T-cell (primary cell): ENCODE measurements at regions not wholly inside any gene's neighbourhood (a gene's known extent, or its start where the extent isn't known, plus 50 kb on each side); places are given as distances from the start of the nearest gene placed in this dataset.

Experiments
- ATAC-seq, 4 experiments: fragments of 200-7000 bp in 3 of 4; fragments of 150-1000 bp in 1 of 4; cut with Tn5 transposase; replicated peaks in 1 of 4; 1 replicate in 3 of 4; 2 replicates in 1 of 4; pipeline ENCODE4 v1.10.0; 2021; ENCODE audit warnings: moderate library complexity in 3 of 4, mild to moderate bottlenecking in 2 of 4, moderate number of reproducible peaks in 1 of 4
- CTCF ChIA-PET, 2 donors: fragments of 300-600 bp; sonication (Branson Sonifier 250); formaldehyde crosslinking; loops; one replicate each; lab custom pipeline; 2022; ENCODE audit warnings: antibody characterized with exemption in 2 of 2; lab: Charles Lee
- POLR2A ChIA-PET, 2 donors: fragments of 300-600 bp; sonication (Branson Sonifier 250); formaldehyde crosslinking; loops; one replicate each; lab custom pipeline; 2022; ENCODE audit warnings: antibody characterized with exemption in 2 of 2; lab: Charles Lee
- DNase-seq, 35 experiments: peaks; one replicate each; pipeline versions ENCODE4 v3.0.0 to v3.0.0-alpha.2; 2013 to 2023
- H3K27ac ChIP-seq: one replicate; pipeline ENCODE4 v1.5.1; 2013; ENCODE audit warnings: low read length
- H3K27me3 ChIP-seq, 2 experiments: replicated peaks in 1 of 2; 1 replicate in 1 of 2; 2 replicates in 1 of 2; pipeline versions ENCODE4 v1.6.1 to v1.7.0; 2013; ENCODE audit warnings: low read length in 1 of 2, mixed read lengths in 1 of 2; ENCODE audit not compliant: control insufficient read depth in 2 of 2, insufficient read depth in 2 of 2; ENCODE audit errors: extremely low read depth in 1 of 2
- H3K36me3 ChIP-seq, 2 donors: 1 replicate in 1 of 2; 2 replicates in 1 of 2; pipeline versions ENCODE4 v1.6.1 to v1.7.0; 2013; ENCODE audit warnings: low read length in 1 of 2; ENCODE audit not compliant: control insufficient read depth in 2 of 2, insufficient read depth in 1 of 2; ENCODE audit errors: extremely low read depth in 1 of 2
- H3K4me1 ChIP-seq, 2 experiments: 1 replicate in 1 of 2; 2 replicates in 1 of 2; pipeline versions ENCODE4 v1.6.1 to v1.7.0; 2013; ENCODE audit warnings: low read length in 2 of 2, mixed read lengths in 1 of 2; ENCODE audit not compliant: insufficient read depth in 2 of 2, control insufficient read depth in 1 of 2; ENCODE audit errors: extremely low read depth in 1 of 2
- H3K4me3 ChIP-seq, 2 donors: 1 replicate in 1 of 2; 2 replicates in 1 of 2; pipeline versions ENCODE4 v1.5.1 to v1.7.0; 2013; ENCODE audit warnings: mild to moderate bottlenecking in 2 of 2, low read length in 1 of 2, moderate library complexity in 1 of 2; ENCODE audit not compliant: control insufficient read depth in 1 of 2; ENCODE audit errors: extremely low read depth in 1 of 2
- H3K9me3 ChIP-seq: 2 replicates; pipeline ENCODE4 v1.7.0; 2013
- H3K27ac Mint-ChIP-seq, 2 donors: one replicate each; pipeline ENCODE4 v1.8.0; 2020 to 2021; ENCODE audit warnings: mild to moderate bottlenecking in 2 of 2, mixed read lengths in 2 of 2
- H3K27me3 Mint-ChIP-seq, 2 donors: one replicate each; pipeline ENCODE4 v1.8.0; 2021 to 2022; ENCODE audit warnings: mixed read lengths in 2 of 2
- H3K36me3 Mint-ChIP-seq: one replicate; pipeline ENCODE4 v1.8.0; 2021; ENCODE audit warnings: mixed read lengths
- H3K4me1 Mint-ChIP-seq, 3 donors: one replicate each; pipeline ENCODE4 v1.8.0; 2020 to 2022; ENCODE audit warnings: mixed read lengths in 3 of 3, mild to moderate bottlenecking in 1 of 3
- H3K4me3 Mint-ChIP-seq, 3 donors: one replicate each; pipeline ENCODE4 v1.8.0; 2020 to 2022; ENCODE audit warnings: mild to moderate bottlenecking in 3 of 3, mixed read lengths in 3 of 3, moderate library complexity in 3 of 3
- H3K9me3 Mint-ChIP-seq, 3 donors: one replicate each; pipeline ENCODE4 v1.8.0; 2020 to 2022; ENCODE audit warnings: mixed read lengths in 3 of 3
- WGBS: methylation state at CpG from one replicate; pipeline ENCODE4 v1.1.5; 2013; ENCODE audit warnings: missing lambda C conversion rate; ENCODE audit not compliant: insufficient coverage; 5-methylcytosine and 5-hydroxymethylcytosine counted together

DNA sequence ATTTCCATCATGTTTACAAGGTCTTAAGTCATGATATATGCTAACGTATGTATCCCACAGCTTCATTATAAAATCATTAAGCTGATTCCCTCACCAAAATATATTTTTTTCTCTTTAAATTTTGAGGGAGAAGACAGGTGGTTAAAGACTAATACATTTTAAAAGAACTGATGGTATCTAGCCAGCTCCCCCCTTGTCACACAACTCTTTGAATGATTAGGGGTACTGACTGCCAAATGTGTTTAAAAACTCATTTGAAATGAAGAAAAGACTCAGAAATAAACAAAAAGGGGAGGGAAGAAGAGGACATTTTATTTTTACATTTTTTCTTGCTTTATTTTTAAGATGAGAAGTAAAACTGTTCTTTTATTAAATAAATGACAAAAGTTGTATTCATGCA lies 805.3 kb downstream of the SATB2 start:
- H3K36me3 Mint-ChIP-seq = no peaks in the 10 kb centered on the region
- WGBS = no CpG with 5 or more reads among the region's 1 CpG
- no peaks in the 10 kb centered on the region for H3K4me1 Mint-ChIP-seq

DNA sequence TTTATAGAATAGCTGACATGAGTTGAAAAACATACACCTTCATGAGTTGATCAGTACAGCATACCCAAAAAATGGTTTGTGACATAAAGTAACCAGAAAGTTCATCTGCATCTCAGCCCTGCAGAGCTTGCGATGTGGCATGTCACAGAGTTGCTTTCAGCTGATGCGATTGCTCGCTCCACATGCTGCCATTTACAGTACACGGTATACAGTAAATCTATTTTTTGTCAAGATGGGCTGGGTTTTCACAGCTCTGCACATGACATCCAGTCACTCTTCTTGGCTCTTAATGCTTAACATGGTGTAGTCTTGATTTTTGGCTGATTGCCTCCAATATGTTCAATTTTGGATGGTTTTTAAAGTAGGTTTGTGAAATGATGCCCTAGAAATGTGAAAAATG lies 811.9 kb downstream of the SATB2 start:
- 88% methylated on average over 4 of the region's 4 CpGs for WGBS
- CTCF ChIA-PET = no interaction called here
- Histone ChIP-seq H3K36me3 (no peaks in the 10 kb centered on the region), H3K27me3 (no peaks in the 10 kb centered on the region), H3K4me1 (no peaks in the 10 kb centered on the region), H3K27ac (no peak overlapping the region), H3K9me3 (no peaks in the 10 kb centered on the region), H3K4me3 (no peak overlapping the region)
- Mint-ChIP-seq H3K4me3 (no peak overlapping the region), H3K9me3 (no peaks in the 10 kb centered on the region), H3K27me3 (no peaks in the 10 kb centered on the region), H3K4me1 (no peaks in the 10 kb centered on the region), H3K36me3 (no peaks in the 10 kb centered on the region), H3K27ac (no peak overlapping the region)
- DNase-seq = no peak
- POLR2A ChIA-PET = no interaction called here
- ATAC-seq = no peak

More for the DNA sequence above, 805.3 kb downstream of the SATB2 start:
- H3K4me3 Mint-ChIP-seq = no peak overlapping the region
- no peak overlapping the region for H3K27ac Mint-ChIP-seq
- H3K9me3 Mint-ChIP-seq = no peaks in the 10 kb centered on the region
- no peak for ATAC-seq
- H3K27me3 Mint-ChIP-seq = peaks cover 0 to 4% of the 10 kb centered on the region in 2 donors
- no peaks in the 10 kb centered on the region for H3K9me3 ChIP-seq
- no peaks in the 10 kb centered on the region for H3K4me1 ChIP-seq
- DNase-seq = no peak
- no peaks in the 10 kb centered on the region for H3K27me3 ChIP-seq
- H3K36me3 ChIP-seq = no peaks in the 10 kb centered on the region
- H3K27ac ChIP-seq = no peak overlapping the region
- ChIA-PET POLR2A (no interaction called here), CTCF (no interaction called here)
- no peak overlapping the region for H3K4me3 ChIP-seq

DNA sequence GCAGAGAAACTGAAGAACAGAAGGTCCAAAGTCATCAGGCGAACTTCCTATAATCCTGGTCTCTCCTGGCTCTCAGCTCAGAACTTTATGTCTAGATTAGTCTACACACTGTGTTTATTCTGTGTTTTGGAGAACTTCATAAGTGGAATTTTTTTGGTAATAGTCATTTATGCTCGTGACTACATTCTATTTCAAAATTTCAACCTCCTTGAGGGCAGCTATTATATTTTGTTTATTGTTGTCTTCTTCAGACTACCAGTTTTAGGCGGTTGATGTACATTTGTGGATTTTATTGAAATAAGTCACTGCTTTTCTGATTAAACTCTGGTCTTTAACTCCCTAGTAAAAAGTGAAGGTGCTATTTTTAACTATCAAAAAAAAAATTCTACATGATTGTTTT lies 816.6 kb downstream of the SATB2 start:
- H3K4me1 Mint-ChIP-seq = no peaks in the 10 kb centered on the region
- POLR2A ChIA-PET = no interaction called here
- no peak for DNase-seq
- Histone ChIP-seq H3K4me3 (no peak overlapping the region), H3K4me1 (no peaks in the 10 kb centered on the region), H3K27ac (no peak overlapping the region), H3K27me3 (no peaks in the 10 kb centered on the region), H3K36me3 (no peaks in the 10 kb centered on the region), H3K9me3 (no peaks in the 10 kb centered on the region)
- WGBS = no CpG with 5 or more reads among the region's 3 CpGs
- H3K9me3 Mint-ChIP-seq = peaks cover 0 to 4% (median 0%) of the 10 kb centered on the region in 3 donors
- CTCF ChIA-PET = no interaction called here
- no peak overlapping the region for H3K27ac Mint-ChIP-seq
- no peaks in the 10 kb centered on the region for H3K36me3 Mint-ChIP-seq
- no peak overlapping the region for H3K4me3 Mint-ChIP-seq
- no peak for ATAC-seq
- no peaks in the 10 kb centered on the region for H3K27me3 Mint-ChIP-seq

DNA sequence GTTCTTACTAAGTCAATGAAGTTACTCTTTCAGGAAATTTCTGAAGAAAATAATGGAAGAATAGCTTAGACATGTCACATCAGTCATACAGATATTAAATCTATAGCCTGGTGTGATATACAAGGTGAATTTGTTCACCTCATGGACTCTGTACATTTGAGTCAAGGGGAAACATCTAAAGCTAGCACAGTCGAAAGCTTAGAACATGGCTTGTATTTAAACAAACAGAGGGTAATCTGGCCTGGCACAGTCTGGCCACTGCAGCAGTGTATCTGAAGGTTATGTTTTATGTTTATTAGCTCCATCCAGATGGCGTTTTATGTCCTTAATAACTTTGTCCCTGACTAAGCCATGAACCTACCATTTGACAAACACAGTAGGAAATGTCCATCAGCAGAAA lies 817.3 kb downstream of the SATB2 start:
- ChIA-PET POLR2A (no interaction called here), CTCF (no interaction called here)
- Mint-ChIP-seq H3K36me3 (no peaks in the 10 kb centered on the region), H3K27ac (no peak overlapping the region), H3K4me3 (no peak overlapping the region), H3K27me3 (no peaks in the 10 kb centered on the region), H3K9me3 (peaks cover 0 to 4% (median 0%) of the 10 kb centered on the region in 3 donors), H3K4me1 (no peaks in the 10 kb centered on the region)
- no peak overlapping the region for H3K4me3 ChIP-seq
- no peaks in the 10 kb centered on the region for H3K4me1 ChIP-seq
- no peak for ATAC-seq
- no peak overlapping the region for H3K27ac ChIP-seq
- no peaks in the 10 kb centered on the region for H3K9me3 ChIP-seq
- peaks cover 0 to 2% of the 10 kb centered on the region in 2 experiments for H3K27me3 ChIP-seq
- no CpG with 5 or more reads among the region's 2 CpGs for WGBS
- DNase-seq = no peak
- H3K36me3 ChIP-seq = no peaks in the 10 kb centered on the region

DNA sequence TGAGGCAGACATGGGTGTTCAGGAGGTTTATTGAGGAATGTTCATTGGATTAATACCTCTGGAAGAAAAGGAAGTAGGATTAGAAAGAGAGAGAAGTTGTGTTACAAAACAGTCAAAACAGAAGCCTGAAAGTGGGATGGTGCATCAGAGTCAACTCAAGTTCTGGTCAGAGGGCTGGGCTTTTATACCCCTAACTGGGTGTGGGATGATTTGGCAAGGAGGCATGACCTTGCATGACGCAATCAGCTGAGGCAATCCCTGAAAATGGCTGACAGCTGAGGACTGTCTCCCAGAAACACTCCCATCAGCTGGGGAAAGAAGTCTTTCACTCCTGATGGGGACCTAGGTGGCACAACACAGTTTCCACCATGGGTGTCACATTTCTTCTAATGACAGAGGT lies 818.2 kb downstream of the SATB2 start:
- peaks cover 0 to 4% (median 0%) of the 10 kb centered on the region in 3 donors for H3K9me3 Mint-ChIP-seq
- Histone ChIP-seq H3K27me3 (peaks cover 0 to 2% of the 10 kb centered on the region in 2 experiments), H3K36me3 (no peaks in the 10 kb centered on the region), H3K4me1 (no peaks in the 10 kb centered on the region), H3K27ac (no peak overlapping the region), H3K4me3 (no peak overlapping the region), H3K9me3 (no peaks in the 10 kb centered on the region)
- POLR2A ChIA-PET = no interaction called here
- no peaks in the 10 kb centered on the region for H3K36me3 Mint-ChIP-seq
- CTCF ChIA-PET = no interaction called here
- no peak overlapping the region for H3K4me3 Mint-ChIP-seq
- no peaks in the 10 kb centered on the region for H3K27me3 Mint-ChIP-seq
- ATAC-seq (no peak), DNase-seq (no peak)
- H3K27ac Mint-ChIP-seq = no peak overlapping the region
- WGBS = no CpG with 5 or more reads among the region's 1 CpG
- H3K4me1 Mint-ChIP-seq = no peaks in the 10 kb centered on the region

DNA sequence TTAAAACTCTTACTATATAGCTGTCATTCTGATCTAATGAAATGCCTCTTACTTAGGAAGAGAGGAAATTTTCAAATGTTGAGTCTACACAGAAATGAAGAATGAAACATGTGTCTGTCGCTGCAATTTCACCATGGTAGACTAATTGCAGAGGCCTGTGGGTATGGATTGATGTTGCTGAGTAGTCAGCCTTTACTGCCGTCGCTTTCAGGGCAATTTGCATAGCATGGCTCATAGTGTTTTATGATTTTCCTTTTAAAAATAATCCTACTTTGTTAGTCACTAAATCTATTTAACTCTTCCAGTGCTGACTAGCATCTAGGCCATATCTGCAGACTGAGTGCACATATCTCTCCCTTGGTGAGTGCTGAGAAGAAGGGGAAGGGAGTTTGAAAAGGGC lies 819.2 kb downstream of the SATB2 start:
- no peaks in the 10 kb centered on the region for H3K36me3 ChIP-seq
- Mint-ChIP-seq H3K36me3 (no peaks in the 10 kb centered on the region), H3K27me3 (no peaks in the 10 kb centered on the region), H3K4me1 (no peaks in the 10 kb centered on the region), H3K27ac (no peak overlapping the region), H3K9me3 (peaks cover 0 to 4% (median 0%) of the 10 kb centered on the region in 3 donors), H3K4me3 (no peak overlapping the region)
- CTCF ChIA-PET = no interaction called here
- no peaks in the 10 kb centered on the region for H3K9me3 ChIP-seq
- H3K27ac ChIP-seq = no peak overlapping the region
- H3K4me3 ChIP-seq = no peak overlapping the region
- POLR2A ChIA-PET = no interaction called here
- DNase-seq = no peak
- no peak for ATAC-seq
- H3K4me1 ChIP-seq = no peaks in the 10 kb centered on the region
- peaks cover 0 to 2% of the 10 kb centered on the region in 2 experiments for H3K27me3 ChIP-seq
- WGBS = no CpG with 5 or more reads among the region's 3 CpGs

DNA sequence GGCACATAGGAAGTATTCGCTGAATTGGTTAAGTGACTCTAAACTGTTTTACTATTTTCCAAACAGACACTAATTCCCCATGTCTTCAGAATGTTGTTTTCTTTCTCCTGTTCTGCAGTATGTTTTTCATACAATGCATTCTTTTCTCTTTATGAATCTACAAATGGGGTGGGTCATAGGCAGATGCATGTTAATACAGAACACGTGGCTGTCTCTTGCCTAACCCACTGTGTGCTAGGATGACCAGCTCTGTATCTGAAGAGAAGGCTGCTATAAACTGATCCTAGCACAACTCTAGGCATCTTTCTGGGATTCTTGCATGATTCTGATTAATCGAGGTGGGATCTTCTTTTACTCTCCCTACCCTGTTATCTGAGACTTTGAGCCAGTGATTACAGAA lies 826.0 kb downstream of the PLCL1 start:
- no peak for ATAC-seq
- no peak overlapping the region for H3K27ac ChIP-seq

More for the DNA sequence above, 826.0 kb downstream of the PLCL1 start:
- H3K27me3 ChIP-seq = no peaks in the 10 kb centered on the region
- no peaks in the 10 kb centered on the region for H3K4me1 ChIP-seq
- H3K9me3 Mint-ChIP-seq = no peaks in the 10 kb centered on the region
- no peak overlapping the region for H3K27ac Mint-ChIP-seq
- WGBS = 80% methylated on average over 1 of the region's 3 CpGs
- H3K36me3 ChIP-seq = no peaks in the 10 kb centered on the region
- no peaks in the 10 kb centered on the region for H3K9me3 ChIP-seq
- DNase-seq = no peak
- CTCF ChIA-PET = no interaction called here
- no peak overlapping the region for H3K4me3 Mint-ChIP-seq
- no peaks in the 10 kb centered on the region for H3K36me3 Mint-ChIP-seq
- H3K27me3 Mint-ChIP-seq = peaks cover 0 to 5% of the 10 kb centered on the region in 2 donors
- no peaks in the 10 kb centered on the region for H3K4me1 Mint-ChIP-seq
- H3K4me3 ChIP-seq = no peak overlapping the region
- POLR2A ChIA-PET = no interaction called here
